ENCODE measurements at regions not wholly inside any gene's neighbourhood (a gene's known extent, or its start where the extent isn't known, plus 50 kb on each side); places are given as distances from the start of the nearest gene placed in this dataset.

DNA sequence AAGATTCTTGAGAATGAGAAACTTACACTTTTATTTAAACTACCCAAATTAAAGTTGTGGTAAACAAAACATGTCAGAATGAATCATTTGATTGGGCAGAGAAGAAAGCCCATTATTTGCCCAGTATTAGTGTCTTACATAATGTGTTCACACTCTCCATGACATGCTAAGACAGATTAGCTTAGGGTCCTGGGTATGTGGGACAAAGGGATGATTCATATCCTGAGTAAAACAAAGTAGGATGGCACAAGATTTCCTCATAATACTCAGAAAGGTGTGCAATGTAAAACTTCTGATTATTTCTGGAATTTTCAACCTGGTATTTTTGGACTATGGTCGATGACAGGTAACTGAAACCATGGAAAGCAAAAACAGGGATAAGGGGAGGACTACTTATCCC, 183.9 kb upstream of the POU5F2 start:
- no peaks in the 10 kb centered on the region for H3K36me3 ChIP-seq (ENCODE audit: insufficient read depth, low read length)
- no peaks in the 10 kb centered on the region for H3K4me1 ChIP-seq (ENCODE audit: insufficient read depth, low read length)
- Mint-ChIP-seq H3K9me3 (no peaks in the 10 kb centered on the region), H3K4me3 (no peak overlapping the region), H3K27me3 (no peaks in the 10 kb centered on the region), H3K27ac (no peak overlapping the region), H3K4me1 (peaks cover 0 to 7% (median 5%) of the 10 kb centered on the region in 3 donors), H3K36me3 (peaks cover 0 to 12% (median 5%) of the 10 kb centered on the region in 3 donors)
- no peak for DNase-seq
- H3K4me3 ChIP-seq (ENCODE audit: low read length): no peak overlapping the region
- H3K27ac ChIP-seq (ENCODE audit: low read depth, low read length): no peak overlapping the region
- ChIA-PET CTCF (no interaction called here), POLR2A (no interaction called here)
- H3K9me3 ChIP-seq (ENCODE audit: low read length): no peaks in the 10 kb centered on the region
- no peaks in the 10 kb centered on the region for H3K27me3 ChIP-seq (ENCODE audit: insufficient read depth, low read length, poor library complexity, severe bottlenecking)

DNA sequence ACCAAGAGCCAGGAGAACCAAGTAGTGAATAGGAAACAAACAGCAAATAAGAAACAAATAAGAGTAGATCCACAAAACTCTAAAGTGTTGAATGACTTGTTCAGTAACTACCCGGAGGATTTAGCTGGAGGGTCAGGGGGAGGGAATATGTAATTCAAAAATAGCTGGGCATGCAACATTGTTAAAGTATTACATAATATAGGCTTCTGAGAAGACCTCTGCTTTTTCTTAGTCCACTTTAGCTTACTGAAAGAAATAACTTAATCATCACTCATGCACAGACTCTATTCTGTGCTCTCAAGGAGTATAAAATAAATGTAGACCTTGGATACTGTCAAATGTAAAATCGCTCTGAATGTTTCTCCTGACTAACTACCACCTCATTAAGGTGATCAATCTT, 183.2 kb upstream of the POU5F2 start:
- no peak overlapping the region for H3K27ac ChIP-seq (ENCODE audit: low read depth, low read length)
- ChIA-PET CTCF (interaction anchor here (1.3 kb wide), 1 partner anchor 14 kb away, joined by 4 read pairs; no protein-coding TSS in a partner anchor), POLR2A (no interaction called here)
- no peaks in the 10 kb centered on the region for H3K36me3 ChIP-seq (ENCODE audit: insufficient read depth, low read length)
- Mint-ChIP-seq H3K4me1 (peaks cover 0 to 5% (median 3%) of the 10 kb centered on the region in 3 donors), H3K4me3 (no peak overlapping the region), H3K27ac (peak overlapping the region in 1 of 8 donors; percentile 86), H3K27me3 (no peaks in the 10 kb centered on the region), H3K36me3 (peaks cover 0 to 12% (median 4%) of the 10 kb centered on the region in 3 donors), H3K9me3 (no peaks in the 10 kb centered on the region)
- H3K9me3 ChIP-seq (ENCODE audit: low read length): no peaks in the 10 kb centered on the region
- H3K4me3 ChIP-seq (ENCODE audit: low read length): no peak overlapping the region
- H3K27me3 ChIP-seq (ENCODE audit: insufficient read depth, low read length, poor library complexity, severe bottlenecking): no peaks in the 10 kb centered on the region
- DNase-seq: no peak
- no peaks in the 10 kb centered on the region for H3K4me1 ChIP-seq (ENCODE audit: insufficient read depth, low read length)

DNA sequence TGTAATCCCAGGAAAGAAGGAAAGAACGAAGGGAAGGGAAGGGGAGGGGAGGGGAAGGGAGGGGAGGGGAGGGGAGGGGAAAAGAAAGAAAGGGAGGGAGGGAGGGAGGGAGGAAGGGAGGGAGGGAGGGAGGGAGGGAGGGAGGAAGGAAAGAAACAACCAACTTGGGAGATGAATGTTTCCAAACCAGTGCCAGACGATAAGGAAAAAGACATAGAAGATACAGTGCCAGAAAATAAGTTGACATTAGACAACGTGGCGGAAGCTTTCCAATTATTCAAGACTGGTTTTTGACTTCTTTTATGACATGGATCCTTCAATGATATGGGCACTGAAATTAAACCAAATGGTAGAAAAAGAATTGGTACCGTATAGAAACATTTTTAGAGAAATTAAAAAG, 181.2 kb upstream of the POU5F2 start:
- ChIA-PET POLR2A (no interaction called here), CTCF (no interaction called here)
- Histone ChIP-seq H3K36me3 (ENCODE audit: insufficient read depth, low read length) (no peaks in the 10 kb centered on the region), H3K27ac (ENCODE audit: low read depth, low read length) (no peak overlapping the region), H3K4me1 (ENCODE audit: insufficient read depth, low read length) (no peaks in the 10 kb centered on the region), H3K27me3 (ENCODE audit: insufficient read depth, low read length, poor library complexity, severe bottlenecking) (no peaks in the 10 kb centered on the region), H3K9me3 (ENCODE audit: low read length) (no peaks in the 10 kb centered on the region), H3K4me3 (ENCODE audit: low read length) (no peak overlapping the region)
- Mint-ChIP-seq H3K4me1 (peaks cover 0 to 5% (median 3%) of the 10 kb centered on the region in 3 donors), H3K36me3 (peaks cover 0 to 13% (median 7%) of the 10 kb centered on the region in 3 donors), H3K27me3 (no peaks in the 10 kb centered on the region), H3K4me3 (no peak overlapping the region), H3K9me3 (no peaks in the 10 kb centered on the region), H3K27ac (no peak overlapping the region)
- no peak for DNase-seq

DNA sequence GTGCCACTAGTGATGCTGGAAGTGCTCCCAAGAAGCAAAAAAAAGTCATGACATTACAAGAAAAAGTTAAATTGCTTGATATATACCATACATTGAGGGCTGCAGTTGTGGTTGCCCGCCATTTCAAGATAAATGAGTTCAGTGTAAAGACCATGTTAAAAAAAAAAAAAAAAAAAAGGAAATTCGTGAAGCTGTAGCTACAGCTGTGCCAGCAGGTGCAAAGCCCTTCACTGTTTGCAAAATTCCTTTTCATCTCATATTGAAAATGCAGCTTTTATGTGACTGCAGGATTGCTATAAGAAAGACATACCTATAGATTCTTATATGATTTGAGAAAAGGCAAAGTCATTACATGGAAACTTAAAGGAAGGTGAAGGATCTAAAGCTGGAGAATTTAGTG, 179.6 kb upstream of the POU5F2 start:
- H3K27ac ChIP-seq (ENCODE audit: low read depth, low read length): no peak overlapping the region
- Mint-ChIP-seq H3K27me3 (no peaks in the 10 kb centered on the region), H3K4me1 (peaks cover 0 to 5% (median 3%) of the 10 kb centered on the region in 3 donors), H3K9me3 (no peaks in the 10 kb centered on the region), H3K27ac (peak overlapping the region in 1 of 8 donors; percentile 27), H3K4me3 (no peak overlapping the region), H3K36me3 (peaks cover 0 to 13% (median 5%) of the 10 kb centered on the region in 3 donors)
- ChIA-PET POLR2A (no interaction called here), CTCF (no interaction called here)
- no peaks in the 10 kb centered on the region for H3K36me3 ChIP-seq (ENCODE audit: insufficient read depth, low read length)
- no peaks in the 10 kb centered on the region for H3K9me3 ChIP-seq (ENCODE audit: low read length)
- no peak overlapping the region for H3K4me3 ChIP-seq (ENCODE audit: low read length)
- H3K4me1 ChIP-seq (ENCODE audit: insufficient read depth, low read length): no peaks in the 10 kb centered on the region
- DNase-seq: no peak
- H3K27me3 ChIP-seq (ENCODE audit: insufficient read depth, low read length, poor library complexity, severe bottlenecking): no peaks in the 10 kb centered on the region

DNA sequence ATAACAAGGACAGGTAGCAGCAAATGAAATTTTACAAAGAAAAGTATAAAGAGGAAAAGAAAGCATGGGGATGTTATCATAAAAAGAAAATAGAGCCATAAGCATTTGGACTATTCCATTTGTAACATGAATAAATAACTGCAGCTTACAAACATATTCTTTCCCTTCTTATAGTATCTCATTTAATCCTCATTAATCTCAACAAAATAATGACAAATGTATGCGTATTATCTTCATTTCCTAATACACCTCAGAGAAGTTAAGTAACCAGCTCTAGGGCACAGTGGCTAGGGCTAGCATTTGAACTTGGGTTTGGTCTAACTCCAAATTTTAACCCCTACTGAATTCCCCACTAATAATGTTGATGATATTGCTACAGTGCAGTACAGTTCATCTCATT, 175.5 kb upstream of the POU5F2 start:
- POLR2A ChIA-PET: no interaction called here

DNA sequence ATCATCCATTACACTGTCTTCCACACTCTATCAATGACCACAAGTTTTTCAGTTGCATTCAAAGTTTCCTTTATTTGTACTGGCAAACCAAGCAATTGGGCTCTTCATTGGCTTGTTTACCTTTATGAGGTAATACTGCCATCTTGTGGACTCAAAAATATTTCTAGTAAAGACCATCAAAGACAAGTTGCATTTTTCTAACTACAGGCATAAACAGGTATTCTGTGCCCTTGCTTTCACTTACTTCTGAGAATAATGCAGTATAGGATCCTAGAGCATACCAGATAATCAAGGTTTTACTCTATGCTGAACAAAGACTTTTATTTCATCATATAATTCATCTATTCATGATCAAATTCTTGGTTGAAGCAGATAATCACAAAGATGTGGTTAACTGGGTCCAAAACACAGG, 173.7 kb upstream of the POU5F2 start:
- DNase-seq: peak in 2 of 5 donors; percentile 2 to 17
- H3K9me3 ChIP-seq (ENCODE audit: low read length): no peaks in the 10 kb centered on the region
- no peaks in the 10 kb centered on the region for H3K27me3 ChIP-seq (ENCODE audit: insufficient read depth, low read length, poor library complexity, severe bottlenecking)
- H3K27ac ChIP-seq (ENCODE audit: low read depth, low read length): no peak overlapping the region
- H3K4me3 ChIP-seq (ENCODE audit: low read length): no peak overlapping the region
- no peaks in the 10 kb centered on the region for H3K4me1 ChIP-seq (ENCODE audit: insufficient read depth, low read length)
- Mint-ChIP-seq H3K9me3 (no peaks in the 10 kb centered on the region), H3K4me1 (no peaks in the 10 kb centered on the region), H3K36me3 (peaks cover 0 to 6% (median 1%) of the 10 kb centered on the region in 3 donors), H3K27me3 (no peaks in the 10 kb centered on the region), H3K27ac (no peak overlapping the region), H3K4me3 (no peak overlapping the region)
- ChIA-PET CTCF (no interaction called here), POLR2A (no interaction called here)
- no peaks in the 10 kb centered on the region for H3K36me3 ChIP-seq (ENCODE audit: insufficient read depth, low read length)

More for the DNA sequence above, 175.5 kb upstream of the POU5F2 start:
- DNase-seq: no peak
- Mint-ChIP-seq H3K36me3 (peaks cover 0 to 8% (median 7%) of the 10 kb centered on the region in 3 donors), H3K4me3 (no peak overlapping the region), H3K27me3 (no peaks in the 10 kb centered on the region), H3K9me3 (no peaks in the 10 kb centered on the region), H3K27ac (no peak overlapping the region), H3K4me1 (peaks cover 0 to 1% (median 0%) of the 10 kb centered on the region in 3 donors)
- no peaks in the 10 kb centered on the region for H3K36me3 ChIP-seq (ENCODE audit: insufficient read depth, low read length)
- H3K4me1 ChIP-seq (ENCODE audit: insufficient read depth, low read length): no peaks in the 10 kb centered on the region
- no peak overlapping the region for H3K4me3 ChIP-seq (ENCODE audit: low read length)
- CTCF ChIA-PET: no interaction called here
- no peak overlapping the region for H3K27ac ChIP-seq (ENCODE audit: low read depth, low read length)
- no peaks in the 10 kb centered on the region for H3K9me3 ChIP-seq (ENCODE audit: low read length)
- H3K27me3 ChIP-seq (ENCODE audit: insufficient read depth, low read length, poor library complexity, severe bottlenecking): no peaks in the 10 kb centered on the region

DNA sequence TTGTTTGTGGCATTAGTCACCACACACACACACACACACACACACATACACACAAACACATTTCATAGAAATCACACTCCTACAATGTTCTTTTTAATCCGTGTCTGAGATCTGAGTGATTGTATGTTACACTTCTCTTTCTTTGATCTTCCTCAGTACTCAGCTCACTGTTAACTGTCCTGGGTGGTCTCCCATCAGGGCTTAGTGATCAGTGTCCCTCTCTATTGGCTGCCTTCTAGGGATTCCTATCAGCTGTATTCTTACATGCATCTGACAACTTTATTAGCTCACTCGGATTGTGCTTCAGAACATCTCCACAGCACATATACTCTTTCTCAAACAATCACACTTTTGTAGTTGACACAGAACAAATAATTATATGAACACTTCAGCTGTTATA, 170.2 kb upstream of the POU5F2 start:
- Histone ChIP-seq H3K9me3 (ENCODE audit: low read length) (no peaks in the 10 kb centered on the region), H3K4me3 (ENCODE audit: low read length) (no peak overlapping the region), H3K36me3 (ENCODE audit: insufficient read depth, low read length) (no peaks in the 10 kb centered on the region), H3K4me1 (ENCODE audit: insufficient read depth, low read length) (no peaks in the 10 kb centered on the region), H3K27me3 (ENCODE audit: insufficient read depth, low read length, poor library complexity, severe bottlenecking) (no peaks in the 10 kb centered on the region), H3K27ac (ENCODE audit: low read depth, low read length) (no peak overlapping the region)
- no peaks in the 10 kb centered on the region for H3K27me3 Mint-ChIP-seq
- H3K9me3 Mint-ChIP-seq: no peaks in the 10 kb centered on the region
- H3K4me3 Mint-ChIP-seq: no peak overlapping the region
- H3K4me1 Mint-ChIP-seq: no peaks in the 10 kb centered on the region
- no peak for DNase-seq
- peaks cover 0 to 3% (median 0%) of the 10 kb centered on the region in 3 donors for H3K36me3 Mint-ChIP-seq
- ChIA-PET CTCF (interaction anchor here (1.6 to 1.7 kb wide), 2 partner anchors 12 to 13 kb away, joined by 4 read pairs; no protein-coding TSS in a partner anchor), POLR2A (no interaction called here)
- H3K27ac Mint-ChIP-seq: no peak overlapping the region

DNA sequence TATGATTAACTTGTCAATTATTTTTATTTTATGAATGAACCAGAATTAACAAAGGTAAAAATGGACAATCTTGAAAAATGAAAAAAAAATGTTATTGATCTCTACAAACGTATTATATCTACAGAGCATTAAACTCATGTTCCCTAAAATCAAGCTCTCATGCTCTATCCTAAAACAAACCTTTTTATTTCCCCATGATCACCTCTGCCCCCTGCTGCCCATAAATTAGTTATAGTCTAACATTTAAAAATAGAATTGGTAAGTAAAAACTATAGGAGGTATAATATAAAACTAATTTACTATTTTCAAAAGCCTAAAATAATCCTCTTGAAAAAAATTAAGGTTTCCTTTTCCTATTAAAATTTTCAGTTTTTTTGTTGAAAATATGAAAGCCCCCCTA, 168.0 kb upstream of the POU5F2 start:
- Mint-ChIP-seq H3K27me3 (no peaks in the 10 kb centered on the region), H3K4me3 (no peak overlapping the region), H3K4me1 (no peaks in the 10 kb centered on the region), H3K9me3 (no peaks in the 10 kb centered on the region), H3K27ac (no peak overlapping the region), H3K36me3 (peaks cover 0 to 7% (median 0%) of the 10 kb centered on the region in 3 donors)
- ChIA-PET POLR2A (no interaction called here), CTCF (no interaction called here)
- Histone ChIP-seq H3K36me3 (ENCODE audit: insufficient read depth, low read length) (no peaks in the 10 kb centered on the region), H3K27me3 (ENCODE audit: insufficient read depth, low read length, poor library complexity, severe bottlenecking) (no peaks in the 10 kb centered on the region), H3K4me3 (ENCODE audit: low read length) (no peak overlapping the region), H3K4me1 (ENCODE audit: insufficient read depth, low read length) (no peaks in the 10 kb centered on the region), H3K27ac (ENCODE audit: low read depth, low read length) (no peak overlapping the region), H3K9me3 (ENCODE audit: low read length) (no peaks in the 10 kb centered on the region)
- no peak for DNase-seq

DNA sequence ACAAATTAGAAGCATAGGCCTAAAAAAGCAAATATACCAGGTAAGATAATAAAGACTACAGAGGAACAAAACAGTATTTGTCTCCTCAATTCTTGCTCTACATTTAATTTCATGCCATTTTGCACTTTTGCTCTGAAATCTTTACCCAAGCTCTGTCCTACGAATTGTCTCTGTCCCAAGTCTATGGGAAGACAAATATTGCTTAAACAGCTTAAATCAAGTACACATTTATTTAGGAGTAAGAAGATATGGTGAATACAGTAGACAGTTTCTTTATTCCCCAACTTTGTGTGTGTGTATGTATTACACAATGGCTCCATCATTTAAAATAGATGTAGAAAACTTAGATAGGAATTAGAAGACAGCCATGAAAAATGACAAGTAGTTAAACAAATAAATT, 163.5 kb upstream of the POU5F2 start:
- Histone ChIP-seq H3K27ac (ENCODE audit: low read depth, low read length) (no peak overlapping the region), H3K4me3 (ENCODE audit: low read length) (no peak overlapping the region), H3K4me1 (ENCODE audit: insufficient read depth, low read length) (no peaks in the 10 kb centered on the region), H3K27me3 (ENCODE audit: insufficient read depth, low read length, poor library complexity, severe bottlenecking) (no peaks in the 10 kb centered on the region), H3K36me3 (ENCODE audit: insufficient read depth, low read length) (no peaks in the 10 kb centered on the region), H3K9me3 (ENCODE audit: low read length) (no peaks in the 10 kb centered on the region)
- H3K9me3 Mint-ChIP-seq: no peaks in the 10 kb centered on the region
- H3K36me3 Mint-ChIP-seq: peaks cover 0 to 4% (median 0%) of the 10 kb centered on the region in 3 donors
- H3K27me3 Mint-ChIP-seq: no peaks in the 10 kb centered on the region
- CTCF ChIA-PET: no interaction called here
- no peak overlapping the region for H3K27ac Mint-ChIP-seq
- H3K4me3 Mint-ChIP-seq: no peak overlapping the region
- DNase-seq: no peak
- POLR2A ChIA-PET: no interaction called here
- H3K4me1 Mint-ChIP-seq: no peaks in the 10 kb centered on the region

All from CD8-positive, alpha-beta memory T cell (primary cell).